Mesothelial cell of epicardium (in vitro differentiated cells): ENCODE measurements at regions not wholly inside any gene's neighbourhood (a gene's known extent, or its start where the extent isn't known, plus 50 kb on each side); places are given as distances from the start of the nearest gene placed in this dataset.

ENCODE experiments used
- DNase-seq, 2 experiments: peaks; one replicate each; pipeline ENCODE4 v3.0.0; 2021; ENCODE audit warnings: low spot score in 2 of 2; ENCODE audit not compliant: unreplicated experiment in 2 of 2
- H3K27ac Mint-ChIP-seq: 2 replicates; pipeline ENCODE4 v1.8.0; 2021; ENCODE audit warnings: mixed read lengths
- H3K27me3 Mint-ChIP-seq: 2 replicates; pipeline ENCODE4 v1.8.0; 2021; ENCODE audit warnings: low read depth, mixed read lengths
- H3K36me3 Mint-ChIP-seq: 2 replicates; pipeline ENCODE4 v1.8.0; 2021; ENCODE audit warnings: mixed read lengths
- H3K4me1 Mint-ChIP-seq: 2 replicates; pipeline ENCODE4 v1.8.0; 2021; ENCODE audit warnings: mixed read lengths
- H3K4me3 Mint-ChIP-seq: 2 replicates; pipeline ENCODE4 v1.8.0; 2021; ENCODE audit warnings: mild to moderate bottlenecking, moderate library complexity, mixed read lengths
- H3K9me3 Mint-ChIP-seq: 2 replicates; pipeline ENCODE4 v1.8.0; 2021; ENCODE audit warnings: mixed read lengths
- CTCF ChIP-seq: fragments of 200-600 bp; sonication (generic); IDR thresholded peaks from one replicate; pipeline ENCODE4 v1.5.0; 2021; ENCODE audit warnings: antibody characterized with exemption; ENCODE audit not compliant: unreplicated experiment

GRCh38 chr4:151887031-151887815, 126.4 kb upstream of the GATB start:
- DNase-seq = no peak
- H3K36me3 Mint-ChIP-seq = no peaks in the 10 kb centered on the region
- H3K27me3 Mint-ChIP-seq = peaks cover 4% of the 10 kb centered on the region
- H3K4me3 Mint-ChIP-seq = no peak overlapping the region
- H3K4me1 Mint-ChIP-seq = no peaks in the 10 kb centered on the region
- no peak overlapping the region for H3K27ac Mint-ChIP-seq
- TF ChIP-seq CTCF = no peak
- H3K9me3 Mint-ChIP-seq = no peaks in the 10 kb centered on the region

GRCh38 chr4:151885123-151885522, 124.3 kb upstream of the GATB start:
- Mint-ChIP-seq H3K9me3 (no peaks in the 10 kb centered on the region), H3K27ac (no peak overlapping the region), H3K4me1 (no peaks in the 10 kb centered on the region), H3K36me3 (no peaks in the 10 kb centered on the region), H3K4me3 (no peak overlapping the region), H3K27me3 (no peaks in the 10 kb centered on the region)
- TF ChIP-seq CTCF = no peak
- no peak for DNase-seq

- Mint-ChIP-seq H3K27me3 (no peaks in the 10 kb centered on the region), H3K9me3 (no peaks in the 10 kb centered on the region), H3K36me3 (no peaks in the 10 kb centered on the region), H3K4me3 (no peak overlapping the region), H3K27ac (no peak overlapping the region), H3K4me1 (no peaks in the 10 kb centered on the region)
- DNase-seq = no peak
- TF ChIP-seq CTCF = no peak
Observed at GRCh38 chr4:151883747-151884146, 122.9 kb upstream of the GATB start.

- H3K4me3 Mint-ChIP-seq = no peak overlapping the region
- TF ChIP-seq CTCF = no peak
- no peaks in the 10 kb centered on the region for H3K9me3 Mint-ChIP-seq
Observed at GRCh38 chr4:151882072-151882803, 121.4 kb upstream of the GATB start.

GRCh38 chr4:151879705-151880445, 119.1 kb upstream of the GATB start:
- Mint-ChIP-seq H3K27ac (no peak overlapping the region), H3K27me3 (no peaks in the 10 kb centered on the region), H3K4me3 (no peak overlapping the region), H3K4me1 (no peaks in the 10 kb centered on the region), H3K36me3 (no peaks in the 10 kb centered on the region), H3K9me3 (no peaks in the 10 kb centered on the region)
- no peak for TF ChIP-seq CTCF
- DNase-seq = no peak

More at GRCh38 chr4:151882072-151882803, 121.4 kb upstream of the GATB start:
- DNase-seq = no peak
- H3K27me3 Mint-ChIP-seq = no peaks in the 10 kb centered on the region
- H3K36me3 Mint-ChIP-seq = no peaks in the 10 kb centered on the region
- no peaks in the 10 kb centered on the region for H3K4me1 Mint-ChIP-seq
- no peak overlapping the region for H3K27ac Mint-ChIP-seq
